ENCODE measurements at regions not wholly inside any gene's neighbourhood (a gene's known extent, or its start where the extent isn't known, plus 50 kb on each side); places are given as distances from the start of the nearest gene placed in this dataset.

GRCh38 chr20:43271980-43272379 lies 82.3 kb upstream of the PTPRT start:
- ChIA-PET CTCF (no interaction called here), POLR2A (ENCODE audit: low non-redundant PET) (no interaction called here)
- no peak overlapping the region for H3K27ac ChIP-seq
- no peak for TF ChIP-seq CTCF (conservative IDR thresholded peaks at IDR 0.05; ENCODE audit: low read depth)
- no peak for DNase-seq (ENCODE audit: low spot score)

- ChIA-PET POLR2A (ENCODE audit: low non-redundant PET) (no interaction called here), CTCF (no interaction called here)
- no peak for TF ChIP-seq CTCF (conservative IDR thresholded peaks at IDR 0.05; ENCODE audit: low read depth)
- no peak overlapping the region for H3K27ac ChIP-seq
- DNase-seq (ENCODE audit: low spot score), result no peak
Observed at GRCh38 chr20:43265449-43265848, 75.7 kb upstream of the PTPRT start.

GRCh38 chr20:43263226-43263625 lies 73.5 kb upstream of the PTPRT start:
- ChIA-PET POLR2A (ENCODE audit: low non-redundant PET) (no interaction called here), CTCF (no interaction called here)
- no peak overlapping the region for H3K27ac ChIP-seq
- no peak for DNase-seq (ENCODE audit: low spot score)
- no peak for TF ChIP-seq CTCF (conservative IDR thresholded peaks at IDR 0.05; ENCODE audit: low read depth)

- no peak for DNase-seq (ENCODE audit: low spot score)
- no peak for TF ChIP-seq CTCF (conservative IDR thresholded peaks at IDR 0.05; ENCODE audit: low read depth)
- no peak overlapping the region for H3K27ac ChIP-seq
- CTCF ChIA-PET, result no interaction called here
- POLR2A ChIA-PET (ENCODE audit: low non-redundant PET), result no interaction called here
Observed at GRCh38 chr20:43262341-43262740, 72.6 kb upstream of the PTPRT start.

- DNase-seq (ENCODE audit: low spot score), result no peak
- TF ChIP-seq CTCF (conservative IDR thresholded peaks at IDR 0.05; ENCODE audit: low read depth), result no peak
- POLR2A ChIA-PET (ENCODE audit: low non-redundant PET), result no interaction called here
- no peak overlapping the region for H3K27ac ChIP-seq
- CTCF ChIA-PET, result interaction anchor here (0.6 kb wide), 1 partner anchor 1558 kb away, joined by 3 read pairs; no protein-coding TSS in a partner anchor
Observed at GRCh38 chr20:43255877-43256276, 66.2 kb upstream of the PTPRT start.

- ChIA-PET POLR2A (ENCODE audit: low non-redundant PET) (no interaction called here), CTCF (no interaction called here)
- H3K27ac ChIP-seq, result no peak overlapping the region
- TF ChIP-seq CTCF (conservative IDR thresholded peaks at IDR 0.05; ENCODE audit: low read depth), result no peak
- no peak for DNase-seq (ENCODE audit: low spot score)
Observed at GRCh38 chr20:43252761-43253160, 63.1 kb upstream of the PTPRT start.

- H3K27ac ChIP-seq, result no peak overlapping the region
- POLR2A ChIA-PET (ENCODE audit: low non-redundant PET), result no interaction called here
- CTCF ChIA-PET, result no interaction called here
- DNase-seq (ENCODE audit: low spot score), result no peak
- no peak for TF ChIP-seq CTCF (conservative IDR thresholded peaks at IDR 0.05; ENCODE audit: low read depth)
Observed at GRCh38 chr20:43248341-43248740, 58.6 kb upstream of the PTPRT start.

All from RWPE1 (cell line).